K562 (cell line): ENCODE measurements at regions not wholly inside any gene's neighbourhood (a gene's known extent, or its start where the extent isn't known, plus 50 kb on each side); places are given as distances from the start of the nearest gene placed in this dataset.
A peak's percentile ranks its signal among the peaks of the same experiment; 100 is the strongest.

ENCODE experiments used
- ATAC-seq: fragments of 200-7000 bp; cut with Tn5 transposase; 3 replicates; pipeline ENCODE4 v1.9.1; 2020; ENCODE audit warnings: moderate library complexity
- BruUV-seq: library from RNA; stranded (reverse); fragments of 400-500 nt; replicated peaks from 2 replicates; lab custom pipeline; 2021; lab: Mats Ljungman, UMichigan
- CTCF ChIA-PET: fragments of 300-600 bp; formaldehyde crosslinking; extraction: SDS; loops from one replicate; lab custom pipeline; 2021; ENCODE audit warnings: low intra/inter-chr PET ratio; lab: Yijun Ruan, JAX
- POLR2A ChIA-PET: fragments of 300-600, 350-650 bp; sonication (Branson Sonifier 250); formaldehyde crosslinking; extraction: SDS; loops from one replicate; lab custom pipeline; 2021; ENCODE audit warnings: antibody characterized with exemption, inconsistent platforms; lab: Yijun Ruan, JAX
- DNase-seq, 4 experiments: peaks; one replicate each; pipeline versions ENCODE4 v3.0.0 to v3.0.0-alpha.2; 2011 to 2018; ENCODE audit warnings: low spot score in 3 of 4, mixed read lengths in 3 of 4; ENCODE audit errors: extremely low read depth in 1 of 4
- FAIRE-seq: peaks from 2 replicates; lab custom pipeline; 2011; peaks lifted over from hg19 to GRCh38; lab: Jason Lieb, UNC
- H2AFZ ChIP-seq: 2 replicates; pipeline ENCODE4 v1.6.0; 2011; ENCODE audit warnings: low read depth, low read length, control low read depth, inconsistent platforms
- H3K27ac ChIP-seq: fragments of 200-600 bp; 3 replicates; pipeline ENCODE4 v1.8.0; 2011; ENCODE audit warnings: low read depth, mild to moderate bottlenecking, control low read depth, inconsistent platforms, low read length, moderate library complexity, mixed read lengths; ENCODE audit errors: extremely low read depth
- H3K27me3 ChIP-seq, 2 experiments: fragments of 300-600 bp in 1 of 2; 2 replicates in 1 of 2; 3 replicates in 1 of 2; pipeline versions ENCODE4 v1.6.0 to v1.8.0; 2011; ENCODE audit warnings: inconsistent platforms in 2 of 2, low read length in 2 of 2, mild to moderate bottlenecking in 1 of 2, mixed read lengths in 1 of 2, moderate library complexity in 1 of 2; ENCODE audit not compliant: control insufficient read depth in 2 of 2, insufficient read depth in 2 of 2
- H3K36me3 ChIP-seq: fragments of 300-600 bp; 3 replicates; pipeline ENCODE4 v1.8.0; 2011; ENCODE audit warnings: mild to moderate bottlenecking, low read length, inconsistent platforms; ENCODE audit not compliant: control insufficient read depth, insufficient read depth
- H3K4me1 ChIP-seq, 2 experiments: fragments of 200-600 bp in 1 of 2; replicated peaks in 1 of 2; 2 replicates in 1 of 2; 3 replicates in 1 of 2; pipeline versions ENCODE4 v1.5.1 to v1.8.0; 2011; ENCODE audit warnings: inconsistent platforms in 2 of 2, low read length in 2 of 2, mild to moderate bottlenecking in 1 of 2, mixed read lengths in 1 of 2, moderate library complexity in 1 of 2; ENCODE audit not compliant: control insufficient read depth in 2 of 2, insufficient read depth in 2 of 2
- H3K4me2 ChIP-seq: 2 replicates; pipeline ENCODE4 v1.6.1; 2011; ENCODE audit warnings: low read length, control low read depth, inconsistent platforms, mixed read lengths; ENCODE audit not compliant: insufficient read depth
- H3K4me3 ChIP-seq: fragments of 200-600 bp; sonication (generic), shearing (Covaris generic); 2 replicates; pipeline ENCODE4 v1.5.1; 2016; ENCODE audit warnings: control low read depth, inconsistent platforms
- H3K79me2 ChIP-seq: fragments of 200-600 bp; 3 replicates; pipeline ENCODE4 v1.8.0; 2011; ENCODE audit warnings: low read length, inconsistent platforms; ENCODE audit not compliant: control insufficient read depth, insufficient read depth
- H3K9ac ChIP-seq, 2 experiments: 2 replicates each; pipeline versions ENCODE4 v1.6.0 to v1.6.1; 2011; ENCODE audit warnings: low read depth in 2 of 2, low read length in 2 of 2, control low read depth in 1 of 2, inconsistent platforms in 1 of 2, mild to moderate bottlenecking in 1 of 2, mixed read lengths in 1 of 2; ENCODE audit not compliant: insufficient read depth in 1 of 2
- H3K9me1 ChIP-seq: one replicate; pipeline ENCODE4 v1.6.0; 2011; ENCODE audit warnings: inconsistent platforms, mild to moderate bottlenecking, low read length, moderate library complexity; ENCODE audit not compliant: control insufficient read depth, insufficient read depth
- H3K9me3 ChIP-seq: replicated peaks from 2 replicates; pipeline ENCODE4 v1.5.1; 2011; ENCODE audit warnings: low read depth, low read length, inconsistent platforms; ENCODE audit not compliant: control insufficient read depth, insufficient read depth
- H4K20me1 ChIP-seq: replicated peaks from 2 replicates; pipeline ENCODE4 v1.6.1; 2011; ENCODE audit warnings: low read length, inconsistent platforms, mixed read lengths; ENCODE audit not compliant: control insufficient read depth, insufficient read depth
- BRD4 ChIP-seq: fragments of 200-600 bp; sonication (generic); IDR thresholded peaks from 2 replicates; pipeline ENCODE4 v1.6.1; 2017; ENCODE audit warnings: inconsistent platforms
- ETS1 ChIP-seq: conservative IDR thresholded peaks from 2 replicates; pipeline ENCODE4 v1.6.1; 2011; ENCODE audit warnings: low read depth, mild to moderate bottlenecking, low read length; ENCODE audit not compliant: control insufficient read depth
- ETS2 ChIP-seq: IDR thresholded peaks from 2 replicates; pipeline ENCODE4 v1.6.1; 2016; ENCODE audit warnings: borderline replicate concordance, missing genetic modification characterization, mild to moderate bottlenecking, moderate library complexity, missing compliant biosample characterization; ENCODE audit not compliant: poor library complexity, severe bottlenecking
- FOXK1 ChIP-seq: sonication (generic); formaldehyde crosslinking; IDR thresholded peaks from 2 replicates; pipeline ENCODE4 v1.8.0; 2022; ENCODE audit warnings: missing genetic modification reagents, mild to moderate bottlenecking, borderline replicate concordance
- GABPB1 ChIP-seq: sonication (generic); formaldehyde crosslinking; IDR thresholded peaks from 2 replicates; pipeline ENCODE4 v1.8.0; 2022; ENCODE audit warnings: mild to moderate bottlenecking, missing genetic modification reagents
- NR3C1 ChIP-seq: sonication (generic); formaldehyde crosslinking; IDR thresholded peaks from 2 replicates; pipeline ENCODE4 v1.8.1; 2022; ENCODE audit warnings: missing genetic modification reagents
- RBFOX2 ChIP-seq: fragments of 200-400 bp; formaldehyde crosslinking; IDR thresholded peaks from 2 replicates; pipeline ENCODE4 v1.6.1; 2017; ENCODE audit warnings: low read depth, mild to moderate bottlenecking, low read length, moderate library complexity
- RFX5 ChIP-seq: IDR thresholded peaks from 2 replicates; pipeline ENCODE4 v1.6.1; 2011; ENCODE audit warnings: low read depth, mild to moderate bottlenecking, improper control_type of control experiment, low read length
- SMARCA4 ChIP-seq: fragments of 450-650 bp; IDR thresholded peaks from 2 replicates; pipeline ENCODE4 v1.6.1; 2016
- SRSF9 ChIP-seq: fragments of 200-400 bp; formaldehyde crosslinking; IDR thresholded peaks from 2 replicates; pipeline ENCODE4 v1.6.1; 2017; ENCODE audit warnings: low read depth, low read length, borderline replicate concordance
- TAL1 ChIP-seq: fragments of 450-650 bp; IDR thresholded peaks from 2 replicates; pipeline ENCODE4 v1.6.1; 2016; ENCODE audit warnings: mild to moderate bottlenecking
- TOE1 ChIP-seq, 2 experiments: fragments of 450-650 bp in 1 of 2; sonication (generic) in 1 of 2; formaldehyde crosslinking in 1 of 2; IDR thresholded peaks; 2 replicates each; pipeline versions ENCODE4 v1.7.1 to v1.8.0; 2016 to 2022; ENCODE audit warnings: borderline replicate concordance in 2 of 2, mild to moderate bottlenecking in 2 of 2, antibody characterized with exemption in 1 of 2, inconsistent platforms in 1 of 2, low read depth in 1 of 2, missing genetic modification reagents in 1 of 2, moderate library complexity in 1 of 2
- ZNF140 ChIP-seq: fragments of 250-450 bp; sonication (Bioruptor Pico); IDR thresholded peaks from 2 replicates; pipeline ENCODE4 v1.8.0; 2021; ENCODE audit warnings: moderate library complexity, mild to moderate bottlenecking, inconsistent platforms
- ZNF212 ChIP-seq: fragments of 450-650 bp; formaldehyde crosslinking; IDR thresholded peaks from 2 replicates; pipeline ENCODE4 v1.4.0; 2020; ENCODE audit warnings: mild to moderate bottlenecking
- WGBS: fragments of 100-300 bp; shearing (Covaris generic); methylation state at CpG from one replicate; pipeline ENCODE4 v1.1.6; 2016; ENCODE audit warnings: low coverage, mixed read lengths; ENCODE audit not compliant: insufficient coverage; ENCODE audit errors: missing lambda C conversion rate; 5-methylcytosine and 5-hydroxymethylcytosine counted together
- in situ Hi-C: fragments of 300-500 bp; cut with MboI; formaldehyde crosslinking; loops from 4 replicates; pipeline ENCODE4 v1.15.0; 2018; ENCODE audit warnings: inconsistent platforms, mixed read lengths
- intact Hi-C: fragments of 100-400 bp; cut with micrococcal nuclease; formaldehyde crosslinking; loops from 2 replicates; pipeline ENCODE4 v1.14.2; 2022
- TF ChIP-seq, protein P1 (sequence below), 2 experiments: fragments of 450-650 bp; IDR thresholded peaks; 2 replicates each; pipeline ENCODE4 v1.6.1; 2016
- TF ChIP-seq, protein P2 (sequence below): fragments of 250-450 bp; sonication (Bioruptor Pico); IDR thresholded peaks from 2 replicates; pipeline ENCODE4 v1.8.0; 2022; ENCODE audit warnings: inconsistent platforms, mild to moderate bottlenecking, moderate library complexity, borderline replicate concordance
- TF ChIP-seq, protein P3 (sequence below): fragments of 250-450 bp; sonication (Bioruptor Pico); IDR thresholded peaks from 2 replicates; pipeline ENCODE4 v1.8.0; 2021; ENCODE audit warnings: borderline replicate concordance, mild to moderate bottlenecking, moderate library complexity; ENCODE audit not compliant: poor library complexity, severe bottlenecking

- 3% methylated on average over 26 of the region's 28 CpGs for WGBS
- no peak for TF ChIP-seq FOXK1 (CRISPR knock-in tag)
- TF ChIP-seq NR3C1 (CRISPR knock-in tag), result no peak
- 0 out of 2 replicates have a peak, but pooled peaks have one; percentile 45 for TF ChIP-seq ETS1
- TF ChIP-seq TAL1, result no peak
- peak; percentile 12; the same call in 1 of the 2 replicates for TF ChIP-seq BRD4
- TF ChIP-seq TOE1 (IDR thresholded peaks at IDR 0.05; ENCODE audit: borderline replicate concordance), result no peak
- no peak for TF ChIP-seq TOE1 (CRISPR knock-in tag; IDR thresholded peaks at IDR 0.05; ENCODE audit: borderline replicate concordance, low read depth)
- TF ChIP-seq, protein P1, sequence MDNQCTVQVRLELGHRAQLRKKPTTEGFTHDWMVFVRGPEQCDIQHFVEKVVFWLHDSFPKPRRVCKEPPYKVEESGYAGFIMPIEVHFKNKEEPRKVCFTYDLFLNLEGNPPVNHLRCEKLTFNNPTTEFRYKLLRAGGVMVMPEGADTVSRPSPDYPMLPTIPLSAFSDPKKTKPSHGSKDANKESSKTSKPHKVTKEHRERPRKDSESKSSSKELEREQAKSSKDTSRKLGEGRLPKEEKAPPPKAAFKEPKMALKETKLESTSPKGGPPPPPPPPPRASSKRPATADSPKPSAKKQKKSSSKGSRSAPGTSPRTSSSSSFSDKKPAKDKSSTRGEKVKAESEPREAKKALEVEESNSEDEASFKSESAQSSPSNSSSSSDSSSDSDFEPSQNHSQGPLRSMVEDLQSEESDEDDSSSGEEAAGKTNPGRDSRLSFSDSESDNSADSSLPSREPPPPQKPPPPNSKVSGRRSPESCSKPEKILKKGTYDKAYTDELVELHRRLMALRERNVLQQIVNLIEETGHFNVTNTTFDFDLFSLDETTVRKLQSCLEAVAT (IDR thresholded peaks at IDR 0.05), result peak; percentile 87 to 90
- TF ChIP-seq RBFOX2, result peak; percentile 93
- TF ChIP-seq SMARCA4, result no peak
- no peak for TF ChIP-seq RFX5
- no peak for TF ChIP-seq ZNF212
- TF ChIP-seq GABPB1 (CRISPR knock-in tag), result 0 out of 2 replicates have a peak, but pooled peaks have one; percentile 8
- no peak for TF ChIP-seq SRSF9
- TF ChIP-seq, protein P2, sequence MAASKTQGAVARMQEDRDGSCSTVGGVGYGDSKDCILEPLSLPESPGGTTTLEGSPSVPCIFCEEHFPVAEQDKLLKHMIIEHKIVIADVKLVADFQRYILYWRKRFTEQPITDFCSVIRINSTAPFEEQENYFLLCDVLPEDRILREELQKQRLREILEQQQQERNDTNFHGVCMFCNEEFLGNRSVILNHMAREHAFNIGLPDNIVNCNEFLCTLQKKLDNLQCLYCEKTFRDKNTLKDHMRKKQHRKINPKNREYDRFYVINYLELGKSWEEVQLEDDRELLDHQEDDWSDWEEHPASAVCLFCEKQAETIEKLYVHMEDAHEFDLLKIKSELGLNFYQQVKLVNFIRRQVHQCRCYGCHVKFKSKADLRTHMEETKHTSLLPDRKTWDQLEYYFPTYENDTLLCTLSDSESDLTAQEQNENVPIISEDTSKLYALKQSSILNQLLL (CRISPR knock-in tag), result peak; percentile 20; the same call in 1 of the 2 replicates
- TF ChIP-seq ZNF140 (CRISPR knock-in tag), result no peak
- TF ChIP-seq ETS2 (tag), result no peak
- TF ChIP-seq, protein P3, sequence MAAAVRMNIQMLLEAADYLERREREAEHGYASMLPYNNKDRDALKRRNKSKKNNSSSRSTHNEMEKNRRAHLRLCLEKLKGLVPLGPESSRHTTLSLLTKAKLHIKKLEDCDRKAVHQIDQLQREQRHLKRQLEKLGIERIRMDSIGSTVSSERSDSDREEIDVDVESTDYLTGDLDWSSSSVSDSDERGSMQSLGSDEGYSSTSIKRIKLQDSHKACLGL, result no peak
These were observed 638.5 kb upstream of the DPP6 start for GRCh38 chr7:153413540-153414287.

More at GRCh38 chr7:153413540-153414287, 638.5 kb upstream of the DPP6 start:
- intact Hi-C loops, result no loop called here
- DNase-seq (peak; percentile 65 to 98 (median 76)), FAIRE-seq (peak; percentile 63), ATAC-seq (peak; percentile 64)
- CTCF ChIA-PET, result interaction anchor here (1.1 kb wide), 1 partner anchor 32 kb away, joined by 3 read pairs; no protein-coding TSS in a partner anchor
- Histone ChIP-seq H3K27ac (peak overlapping the region; percentile 96), H3K9ac (peak overlapping the region; percentile 92 to 98), H4K20me1 (no peaks in the 10 kb centered on the region), H3K27me3 (no peaks in the 10 kb centered on the region), H3K4me3 (peak overlapping the region; percentile 67), H3K4me2 (peak overlapping the region; percentile 83), H3K36me3 (peaks cover 28% of the 10 kb centered on the region), H3K9me1 (no peaks in the 10 kb centered on the region), H3K9me3 (peaks cover 2% of the 10 kb centered on the region; the same call in 1 of the 2 replicates), H3K4me1 (peaks cover 3 to 31% of the 10 kb centered on the region in 2 experiments), H2AFZ (peak overlapping the region; percentile 86), H3K79me2 (peaks cover 33% of the 10 kb centered on the region)
- POLR2A ChIA-PET, result interaction anchor here (1.0 kb wide), 1 partner anchor 19 kb away, joined by 3 read pairs; no protein-coding TSS in a partner anchor
- in situ Hi-C loops, result no loop called here
- BruUV-seq, result no TSS peak
